ENCODE measurements at regions not wholly inside any gene's neighbourhood (a gene's known extent, or its start where the extent isn't known, plus 50 kb on each side); places are given as distances from the start of the nearest gene placed in this dataset.

DNA sequence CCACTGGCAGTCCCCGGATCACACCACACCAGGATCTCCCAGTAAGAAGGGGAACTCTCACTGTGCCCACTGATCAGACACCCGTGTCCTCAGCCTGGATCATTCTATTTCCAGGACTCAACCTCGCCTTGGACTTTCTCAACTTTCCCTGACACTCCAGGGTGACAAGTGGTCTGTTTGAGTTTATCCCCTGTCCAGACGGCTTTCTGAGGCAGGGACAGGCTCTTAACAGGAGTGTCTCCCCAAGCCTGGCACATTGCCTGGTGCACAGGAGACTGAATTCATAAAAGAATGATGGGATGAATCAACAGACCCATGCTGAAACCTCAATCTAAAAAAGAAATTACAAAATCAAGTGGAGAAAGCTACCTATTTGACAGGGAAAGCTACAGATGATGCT lies 606.6 kb downstream of the EFNB2 start:
- TF ChIP-seq, protein P1, sequence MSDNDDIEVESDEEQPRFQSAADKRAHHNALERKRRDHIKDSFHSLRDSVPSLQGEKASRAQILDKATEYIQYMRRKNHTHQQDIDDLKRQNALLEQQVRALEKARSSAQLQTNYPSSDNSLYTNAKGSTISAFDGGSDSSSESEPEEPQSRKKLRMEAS (IDR thresholded peaks at IDR 0.05; ENCODE audit: low read depth, low read length) = no peak
- TF ChIP-seq, protein P2, sequence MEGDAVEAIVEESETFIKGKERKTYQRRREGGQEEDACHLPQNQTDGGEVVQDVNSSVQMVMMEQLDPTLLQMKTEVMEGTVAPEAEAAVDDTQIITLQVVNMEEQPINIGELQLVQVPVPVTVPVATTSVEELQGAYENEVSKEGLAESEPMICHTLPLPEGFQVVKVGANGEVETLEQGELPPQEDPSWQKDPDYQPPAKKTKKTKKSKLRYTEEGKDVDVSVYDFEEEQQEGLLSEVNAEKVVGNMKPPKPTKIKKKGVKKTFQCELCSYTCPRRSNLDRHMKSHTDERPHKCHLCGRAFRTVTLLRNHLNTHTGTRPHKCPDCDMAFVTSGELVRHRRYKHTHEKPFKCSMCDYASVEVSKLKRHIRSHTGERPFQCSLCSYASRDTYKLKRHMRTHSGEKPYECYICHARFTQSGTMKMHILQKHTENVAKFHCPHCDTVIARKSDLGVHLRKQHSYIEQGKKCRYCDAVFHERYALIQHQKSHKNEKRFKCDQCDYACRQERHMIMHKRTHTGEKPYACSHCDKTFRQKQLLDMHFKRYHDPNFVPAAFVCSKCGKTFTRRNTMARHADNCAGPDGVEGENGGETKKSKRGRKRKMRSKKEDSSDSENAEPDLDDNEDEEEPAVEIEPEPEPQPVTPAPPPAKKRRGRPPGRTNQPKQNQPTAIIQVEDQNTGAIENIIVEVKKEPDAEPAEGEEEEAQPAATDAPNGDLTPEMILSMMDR (IDR thresholded peaks at IDR 0.05; ENCODE audit: low read depth, low read length) = no peak
- no peak for TF ChIP-seq POLR2A (IDR thresholded peaks at IDR 0.05; ENCODE audit: extremely low read depth, insufficient read length)
- no peak for TF ChIP-seq MYC (IDR thresholded peaks at IDR 0.05; ENCODE audit: low read depth, low read length)

Data from NB4 (cell line).